ENCODE measurements at regions not wholly inside any gene's neighbourhood (a gene's known extent, or its start where the extent isn't known, plus 50 kb on each side); places are given as distances from the start of the nearest gene placed in this dataset.

- intact Hi-C loops (cut with micrococcal nuclease), result no loop called here
These were observed 130.6 kb downstream of the EDN3 start for GRCh38 chr20:59431014-59431413.

GRCh38 chr20:59434960-59435359 is 134.5 kb downstream of the EDN3 start:
- intact Hi-C loops (cut with micrococcal nuclease), result no loop called here

- intact Hi-C loops (cut with micrococcal nuclease), result no loop called here
These were observed 135.1 kb downstream of the EDN3 start for GRCh38 chr20:59435518-59435917.

GRCh38 chr20:59437601-59438031 is 137.2 kb downstream of the EDN3 start:
- intact Hi-C loops (cut with micrococcal nuclease), result no loop called here

GRCh38 chr20:59438201-59438600 is 137.8 kb downstream of the EDN3 start:
- intact Hi-C loops (cut with micrococcal nuclease), result no loop called here

GRCh38 chr20:59439243-59439642 is 138.8 kb downstream of the EDN3 start:
- intact Hi-C loops (cut with micrococcal nuclease), result no loop called here

GRCh38 chr20:59441306-59441705 is 140.9 kb downstream of the EDN3 start:
- intact Hi-C loops (cut with micrococcal nuclease), result no loop called here

- intact Hi-C loops (cut with micrococcal nuclease), result no loop called here
These were observed 141.7 kb downstream of the EDN3 start for GRCh38 chr20:59441860-59442810.

GRCh38 chr20:59443550-59443949 is 143.1 kb downstream of the EDN3 start:
- intact Hi-C loops (cut with micrococcal nuclease), result no loop called here

- intact Hi-C loops (cut with micrococcal nuclease), result no loop called here
These were observed 146.0 kb downstream of the EDN3 start for GRCh38 chr20:59446376-59446775.

GRCh38 chr20:59448196-59448595 is 147.8 kb downstream of the EDN3 start:
- intact Hi-C loops (cut with micrococcal nuclease), result no loop called here

GRCh38 chr20:59448851-59449444 is 148.5 kb downstream of the EDN3 start:
- intact Hi-C loops (cut with micrococcal nuclease), result no loop called here

- intact Hi-C loops (cut with micrococcal nuclease), result no loop called here
These were observed 150.7 kb downstream of the EDN3 start for GRCh38 chr20:59451066-59451630.

GRCh38 chr20:59451641-59452040 is 151.2 kb downstream of the EDN3 start:
- intact Hi-C loops (cut with micrococcal nuclease), result no loop called here

GRCh38 chr20:59452856-59453255 is 151.5 kb upstream of the PHACTR3 start:
- intact Hi-C loops (cut with micrococcal nuclease), result no loop called here

GRCh38 chr20:59453759-59454560 is 150.4 kb upstream of the PHACTR3 start:
- intact Hi-C loops (cut with micrococcal nuclease), result no loop called here

GRCh38 chr20:59455402-59456341 is 148.7 kb upstream of the PHACTR3 start:
- intact Hi-C loops (cut with micrococcal nuclease), result no loop called here

GRCh38 chr20:59456342-59457279 is 147.7 kb upstream of the PHACTR3 start:
- intact Hi-C loops (cut with micrococcal nuclease), result no loop called here

- intact Hi-C loops (cut with micrococcal nuclease), result no loop called here
These were observed 145.7 kb upstream of the PHACTR3 start for GRCh38 chr20:59458645-59459044.
